ENCODE measurements at regions not wholly inside any gene's neighbourhood (a gene's known extent, or its start where the extent isn't known, plus 50 kb on each side); places are given as distances from the start of the nearest gene placed in this dataset.

- no peaks in the 10 kb centered on the region for H3K4me1 ChIP-seq (ENCODE audit: insufficient read depth, low read length)
- H3K36me3 ChIP-seq (ENCODE audit: insufficient read depth, low read length) = no peaks in the 10 kb centered on the region
- H3K9ac ChIP-seq (ENCODE audit: low read depth, low read length) = no peak overlapping the region
- no peaks in the 10 kb centered on the region for H3K9me3 ChIP-seq (ENCODE audit: control insufficient read depth, insufficient read depth, low read length)
Measured at GRCh38 chr16:5459863-5460262, 362.3 kb upstream of the EEF2KMT start.

GRCh38 chr16:5455110-5455509 lies 357.5 kb upstream of the EEF2KMT start:
- Histone ChIP-seq H3K9ac (ENCODE audit: low read depth, low read length) (no peak overlapping the region), H3K9me3 (ENCODE audit: control insufficient read depth, insufficient read depth, low read length) (no peaks in the 10 kb centered on the region), H3K4me1 (ENCODE audit: insufficient read depth, low read length) (peaks cover 4% of the 10 kb centered on the region; the same call in 1 of the 2 replicates), H3K36me3 (ENCODE audit: insufficient read depth, low read length) (no peaks in the 10 kb centered on the region)

GRCh38 chr16:5454349-5454748 lies 356.8 kb upstream of the EEF2KMT start:
- no peaks in the 10 kb centered on the region for H3K9me3 ChIP-seq (ENCODE audit: control insufficient read depth, insufficient read depth, low read length)

GRCh38 chr16:5451641-5452040 lies 354.0 kb upstream of the EEF2KMT start:
- H3K9me3 ChIP-seq (ENCODE audit: control insufficient read depth, insufficient read depth, low read length) = no peaks in the 10 kb centered on the region
- no peak overlapping the region for H3K9ac ChIP-seq (ENCODE audit: low read depth, low read length)
- H3K36me3 ChIP-seq (ENCODE audit: insufficient read depth, low read length) = no peaks in the 10 kb centered on the region
- peaks cover 8% of the 10 kb centered on the region; the same call in 1 of the 2 replicates for H3K4me1 ChIP-seq (ENCODE audit: insufficient read depth, low read length)

More at GRCh38 chr16:5454349-5454748, 356.8 kb upstream of the EEF2KMT start:
- H3K36me3 ChIP-seq (ENCODE audit: insufficient read depth, low read length) = no peaks in the 10 kb centered on the region
- H3K4me1 ChIP-seq (ENCODE audit: insufficient read depth, low read length) = peaks cover 8% of the 10 kb centered on the region; the same call in 1 of the 2 replicates
- no peak overlapping the region for H3K9ac ChIP-seq (ENCODE audit: low read depth, low read length)

GRCh38 chr16:5450409-5451104 lies 353.0 kb upstream of the EEF2KMT start:
- H3K9me3 ChIP-seq (ENCODE audit: control insufficient read depth, insufficient read depth, low read length) = no peaks in the 10 kb centered on the region
- no peaks in the 10 kb centered on the region for H3K36me3 ChIP-seq (ENCODE audit: insufficient read depth, low read length)
- peaks cover 14% of the 10 kb centered on the region; the same call in 1 of the 2 replicates for H3K4me1 ChIP-seq (ENCODE audit: insufficient read depth, low read length)
- H3K9ac ChIP-seq (ENCODE audit: low read depth, low read length) = no peak overlapping the region

GRCh38 chr16:5449901-5450300 lies 352.3 kb upstream of the EEF2KMT start:
- H3K9ac ChIP-seq (ENCODE audit: low read depth, low read length) = no peak overlapping the region
- H3K4me1 ChIP-seq (ENCODE audit: insufficient read depth, low read length) = peaks cover 14% of the 10 kb centered on the region; the same call in 1 of the 2 replicates
- H3K9me3 ChIP-seq (ENCODE audit: control insufficient read depth, insufficient read depth, low read length) = no peaks in the 10 kb centered on the region
- no peaks in the 10 kb centered on the region for H3K36me3 ChIP-seq (ENCODE audit: insufficient read depth, low read length)

- no peaks in the 10 kb centered on the region for H3K9me3 ChIP-seq (ENCODE audit: control insufficient read depth, insufficient read depth, low read length)
- no peak overlapping the region for H3K9ac ChIP-seq (ENCODE audit: low read depth, low read length)
- H3K36me3 ChIP-seq (ENCODE audit: insufficient read depth, low read length) = no peaks in the 10 kb centered on the region
- H3K4me1 ChIP-seq (ENCODE audit: insufficient read depth, low read length) = peaks cover 14% of the 10 kb centered on the region; the same call in 1 of the 2 replicates
Measured at GRCh38 chr16:5448798-5449197, 351.2 kb upstream of the EEF2KMT start.

- H3K9me3 ChIP-seq (ENCODE audit: control insufficient read depth, insufficient read depth, low read length) = no peaks in the 10 kb centered on the region
- no peak overlapping the region for H3K9ac ChIP-seq (ENCODE audit: low read depth, low read length)
- H3K36me3 ChIP-seq (ENCODE audit: insufficient read depth, low read length) = no peaks in the 10 kb centered on the region
- peaks cover 14% of the 10 kb centered on the region; the same call in 1 of the 2 replicates for H3K4me1 ChIP-seq (ENCODE audit: insufficient read depth, low read length)
Measured at GRCh38 chr16:5447734-5448133, 350.1 kb upstream of the EEF2KMT start.

GRCh38 chr16:5446623-5447240 lies 349.1 kb upstream of the EEF2KMT start:
- Histone ChIP-seq H3K9ac (ENCODE audit: low read depth, low read length) (no peak overlapping the region), H3K36me3 (ENCODE audit: insufficient read depth, low read length) (no peaks in the 10 kb centered on the region), H3K9me3 (ENCODE audit: control insufficient read depth, insufficient read depth, low read length) (no peaks in the 10 kb centered on the region), H3K4me1 (ENCODE audit: insufficient read depth, low read length) (peaks cover 10% of the 10 kb centered on the region; the same call in 1 of the 2 replicates)

- no peaks in the 10 kb centered on the region for H3K9me3 ChIP-seq (ENCODE audit: control insufficient read depth, insufficient read depth, low read length)
- no peaks in the 10 kb centered on the region for H3K36me3 ChIP-seq (ENCODE audit: insufficient read depth, low read length)
- no peak overlapping the region for H3K9ac ChIP-seq (ENCODE audit: low read depth, low read length)
- H3K4me1 ChIP-seq (ENCODE audit: insufficient read depth, low read length) = peaks cover 5% of the 10 kb centered on the region; the same call in 1 of the 2 replicates
Measured at GRCh38 chr16:5444189-5444588, 346.6 kb upstream of the EEF2KMT start.

GRCh38 chr16:5442986-5443385 lies 345.4 kb upstream of the EEF2KMT start:
- Histone ChIP-seq H3K4me1 (ENCODE audit: insufficient read depth, low read length) (peaks cover 5% of the 10 kb centered on the region; the same call in 1 of the 2 replicates), H3K9me3 (ENCODE audit: control insufficient read depth, insufficient read depth, low read length) (no peaks in the 10 kb centered on the region), H3K36me3 (ENCODE audit: insufficient read depth, low read length) (no peaks in the 10 kb centered on the region), H3K9ac (ENCODE audit: low read depth, low read length) (no peak overlapping the region)

- H3K9ac ChIP-seq (ENCODE audit: low read depth, low read length) = no peak overlapping the region
- H3K4me1 ChIP-seq (ENCODE audit: insufficient read depth, low read length) = peaks cover 5% of the 10 kb centered on the region; the same call in 1 of the 2 replicates
- H3K36me3 ChIP-seq (ENCODE audit: insufficient read depth, low read length) = no peaks in the 10 kb centered on the region
- no peaks in the 10 kb centered on the region for H3K9me3 ChIP-seq (ENCODE audit: control insufficient read depth, insufficient read depth, low read length)
Measured at GRCh38 chr16:5442054-5442453, 344.5 kb upstream of the EEF2KMT start.

GRCh38 chr16:5438591-5438990 lies 341.0 kb upstream of the EEF2KMT start:
- H3K36me3 ChIP-seq (ENCODE audit: insufficient read depth, low read length) = no peaks in the 10 kb centered on the region
- H3K9me3 ChIP-seq (ENCODE audit: control insufficient read depth, insufficient read depth, low read length) = no peaks in the 10 kb centered on the region
- H3K4me1 ChIP-seq (ENCODE audit: insufficient read depth, low read length) = peaks cover 2% of the 10 kb centered on the region; the same call in 1 of the 2 replicates
- no peak overlapping the region for H3K9ac ChIP-seq (ENCODE audit: low read depth, low read length)

GRCh38 chr16:5433587-5433986 lies 336.0 kb upstream of the EEF2KMT start:
- H3K9ac ChIP-seq (ENCODE audit: low read depth, low read length) = no peak overlapping the region
- H3K4me1 ChIP-seq (ENCODE audit: insufficient read depth, low read length) = peaks cover 10% of the 10 kb centered on the region
- no peaks in the 10 kb centered on the region for H3K36me3 ChIP-seq (ENCODE audit: insufficient read depth, low read length)
- H3K9me3 ChIP-seq (ENCODE audit: control insufficient read depth, insufficient read depth, low read length) = no peaks in the 10 kb centered on the region

- peaks cover 13% of the 10 kb centered on the region for H3K4me1 ChIP-seq (ENCODE audit: insufficient read depth, low read length)
- H3K36me3 ChIP-seq (ENCODE audit: insufficient read depth, low read length) = no peaks in the 10 kb centered on the region
- H3K9ac ChIP-seq (ENCODE audit: low read depth, low read length) = no peak overlapping the region
- H3K9me3 ChIP-seq (ENCODE audit: control insufficient read depth, insufficient read depth, low read length) = no peaks in the 10 kb centered on the region
Measured at GRCh38 chr16:5432166-5432565, 334.6 kb upstream of the EEF2KMT start.
